ENCODE measurements at regions not wholly inside any gene's neighbourhood (a gene's known extent, or its start where the extent isn't known, plus 50 kb on each side); places are given as distances from the start of the nearest gene placed in this dataset.

GRCh38 chr13:51525567-51526167, 58.6 kb upstream of the WDFY2 start:
- no peak for TF ChIP-seq CTCF (IDR thresholded peaks at IDR 0.05)
- TF ChIP-seq POLR2A (IDR thresholded peaks at IDR 0.05), result no peak
- TF ChIP-seq POLR2AphosphoS5 (IDR thresholded peaks at IDR 0.05), result no peak
- no peak for TF ChIP-seq EP300 (IDR thresholded peaks at IDR 0.05; ENCODE audit: low read depth)

Data from transverse colon (tissue), 4 donors.